SH-SY5Y (cell line): ENCODE measurements at regions not wholly inside any gene's neighbourhood (a gene's known extent, or its start where the extent isn't known, plus 50 kb on each side); places are given as distances from the start of the nearest gene placed in this dataset.

ENCODE experiments used
- GATA2 ChIP-seq: IDR thresholded peaks from 2 replicates; pipeline ENCODE4 v1.6.1; 2011; ENCODE audit warnings: mild to moderate bottlenecking, low read depth, low read length
- GATA3 ChIP-seq: IDR thresholded peaks from 2 replicates; pipeline ENCODE4 v1.6.1; 2011; ENCODE audit warnings: low read depth, mild to moderate bottlenecking, low read length, moderate library complexity

DNA sequence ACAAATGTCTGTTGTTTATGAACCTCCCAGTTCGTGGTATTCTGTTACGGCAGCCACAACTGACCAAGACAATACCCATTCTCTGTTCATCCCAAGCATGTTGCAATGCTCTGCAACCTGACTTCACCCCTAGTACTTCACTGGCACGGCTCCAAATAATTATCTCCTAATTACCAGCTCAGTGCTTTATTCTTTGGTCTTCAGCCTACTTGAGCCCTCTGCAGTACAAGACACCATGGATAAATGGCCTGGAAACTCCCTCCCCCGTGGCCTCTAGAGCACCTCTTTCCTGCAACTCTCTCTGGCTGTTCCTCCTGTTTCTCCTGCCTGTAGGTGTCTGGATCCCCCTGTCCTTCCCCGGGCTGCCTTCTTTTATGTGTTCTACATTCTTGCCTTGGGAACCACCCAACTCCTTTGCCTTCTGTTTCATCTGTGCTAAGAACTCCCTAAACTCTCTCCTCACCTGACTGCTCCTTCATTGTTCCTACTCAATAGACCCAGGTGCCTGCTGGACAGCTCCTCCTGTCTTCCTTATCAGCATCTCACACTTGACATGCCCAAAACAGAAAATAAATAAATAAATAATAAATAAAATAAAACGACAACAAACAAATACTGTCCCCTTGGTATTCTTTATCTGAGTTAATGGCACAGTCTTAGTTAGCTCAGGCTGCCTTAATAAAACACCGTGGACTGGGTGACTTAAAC is 200.4 kb upstream of the IPO5 start:
- no peak for TF ChIP-seq GATA3
- TF ChIP-seq GATA2, result no peak

- TF ChIP-seq GATA2 (no peak), GATA3 (no peak)
Measured at GRCh38 chr13:97753942-97754670, 199.4 kb upstream of the IPO5 start.

GRCh38 chr13:97757807-97758206 is 195.7 kb upstream of the IPO5 start:
- TF ChIP-seq GATA2 (no peak), GATA3 (no peak)

- no peak for TF ChIP-seq GATA3
- TF ChIP-seq GATA2, result no peak
Measured at GRCh38 chr13:97758317-97758716, 195.2 kb upstream of the IPO5 start.

DNA sequence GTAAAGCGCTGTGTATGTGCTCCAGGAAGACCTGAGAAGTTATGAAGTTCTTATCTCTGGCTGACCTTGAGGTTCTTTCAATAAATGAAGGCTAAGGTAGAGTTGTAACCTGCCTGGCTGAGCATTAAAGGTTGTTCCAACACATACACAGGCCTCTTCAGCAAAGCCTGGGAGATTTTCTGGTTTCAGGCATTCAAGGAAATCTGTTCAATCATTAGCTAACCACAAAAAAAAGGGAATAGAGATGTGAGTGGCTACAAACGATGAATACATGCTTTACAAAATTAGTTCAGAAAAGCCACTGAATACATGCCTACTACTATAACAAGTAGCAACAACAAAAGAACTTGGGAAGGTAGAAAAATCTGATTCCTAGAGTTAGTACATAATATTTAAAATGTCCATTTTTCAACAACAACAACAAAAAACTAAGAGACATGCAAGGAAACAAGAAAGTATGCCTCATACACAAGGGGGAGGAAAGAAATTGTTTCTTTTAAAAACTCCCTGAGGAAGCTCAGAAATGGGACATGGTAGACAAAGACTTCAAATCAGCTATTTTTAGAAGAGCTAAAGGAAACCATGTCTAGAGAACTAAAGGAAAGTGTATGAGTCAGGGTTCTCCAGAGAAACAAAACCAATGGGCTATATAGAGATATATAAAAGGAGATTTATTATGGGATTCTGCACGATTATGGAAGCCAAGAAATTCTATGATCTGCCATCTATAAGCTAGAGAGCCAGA is 191.5 kb upstream of the IPO5 start:
- TF ChIP-seq GATA2 (no peak), GATA3 (no peak)

- TF ChIP-seq GATA3 (no peak), GATA2 (no peak)
Measured at GRCh38 chr13:97766749-97767148, 186.7 kb upstream of the IPO5 start.

- TF ChIP-seq GATA2, result no peak
- no peak for TF ChIP-seq GATA3
Measured at GRCh38 chr13:97768134-97768533, 185.3 kb upstream of the IPO5 start.

DNA sequence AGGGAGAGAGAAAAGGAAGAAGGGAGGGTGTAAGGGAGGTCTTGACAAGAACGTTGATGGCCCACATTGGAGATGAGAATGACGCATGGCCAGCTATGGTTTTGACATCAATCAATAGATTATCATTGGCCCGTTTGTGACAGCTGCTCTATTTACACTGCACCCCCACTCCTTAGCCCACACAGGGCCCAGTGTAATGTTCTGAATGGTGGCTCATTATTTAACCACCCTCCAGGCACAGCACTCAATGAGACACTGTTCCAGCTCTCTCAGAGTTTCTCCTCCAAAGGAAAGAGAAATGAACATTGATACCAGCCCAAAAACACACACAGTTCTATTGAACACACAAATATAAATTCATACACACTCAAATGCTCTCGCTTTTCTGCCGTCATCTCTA is 173.0 kb upstream of the IPO5 start:
- TF ChIP-seq GATA3 (no peak), GATA2 (no peak)

DNA sequence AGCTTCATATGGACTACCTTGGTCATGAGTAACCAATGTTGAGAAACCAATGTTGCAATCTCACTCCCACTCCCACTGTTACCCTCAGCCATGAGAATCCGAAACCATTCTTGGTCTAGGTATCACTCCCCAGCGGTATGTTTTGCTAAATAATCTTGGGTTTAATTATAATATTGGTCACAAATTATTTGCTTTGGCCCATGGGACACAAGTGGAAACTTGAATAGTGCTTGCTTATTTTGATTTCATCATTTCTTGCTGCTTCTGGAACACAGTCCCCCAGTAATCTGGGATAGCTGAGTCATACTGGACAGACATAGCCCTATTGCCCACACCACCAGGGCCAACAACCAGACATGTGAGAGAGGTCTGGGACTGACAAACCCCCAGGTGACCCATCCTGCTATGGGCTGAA is 171.6 kb upstream of the IPO5 start:
- TF ChIP-seq GATA3, result no peak
- TF ChIP-seq GATA2, result no peak

DNA sequence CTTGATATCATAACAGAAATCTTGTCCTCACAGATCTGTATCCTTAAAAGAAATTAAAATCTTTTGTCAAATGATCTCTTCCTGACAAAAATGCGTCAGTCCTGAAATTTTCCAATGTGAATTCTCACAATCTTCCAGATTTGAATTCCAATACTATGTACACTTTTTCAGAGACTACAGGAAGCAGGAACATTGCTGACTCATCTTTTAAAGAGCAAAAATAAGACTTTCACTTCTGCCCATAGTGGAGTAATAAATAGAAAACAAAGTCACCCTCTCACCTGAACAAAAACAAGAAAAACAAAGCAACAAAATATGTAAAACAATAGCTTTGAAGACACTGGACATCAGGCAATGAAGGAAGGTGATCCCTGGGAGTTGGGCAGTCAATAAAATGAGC is 167.0 kb upstream of the IPO5 start:
- TF ChIP-seq GATA2 (no peak), GATA3 (no peak)

GRCh38 chr13:97797553-97797952 is 155.9 kb upstream of the IPO5 start:
- TF ChIP-seq GATA3 (no peak), GATA2 (no peak)

GRCh38 chr13:97798171-97798821 is 155.2 kb upstream of the IPO5 start:
- TF ChIP-seq GATA2 (no peak), GATA3 (no peak)

GRCh38 chr13:97798836-97799235 is 154.6 kb upstream of the IPO5 start:
- no peak for TF ChIP-seq GATA2
- no peak for TF ChIP-seq GATA3

- TF ChIP-seq GATA2 (peak; percentile 15; the same call in 1 of the 2 replicates), GATA3 (no peak)
Measured at GRCh38 chr13:97802213-97802612, 151.3 kb upstream of the IPO5 start.

GRCh38 chr13:97809576-97809975 is 143.9 kb upstream of the IPO5 start:
- no peak for TF ChIP-seq GATA2
- TF ChIP-seq GATA3, result no peak
